Astrocyte (in vitro differentiated cells and primary cell): ENCODE measurements at regions not wholly inside any gene's neighbourhood (a gene's known extent, or its start where the extent isn't known, plus 50 kb on each side); places are given as distances from the start of the nearest gene placed in this dataset.

Source experiments
- DNase-seq: peaks from one replicate; pipeline ENCODE4 v3.0.0-alpha.2; 2010; ENCODE audit warnings: low read depth
- FAIRE-seq: peaks from 2 replicates; lab custom pipeline; 2011; peaks lifted over from hg19 to GRCh38; lab: Jason Lieb, UNC
- H2AFZ ChIP-seq: 2 replicates; pipeline ENCODE4 v1.6.0; 2012; ENCODE audit warnings: low read depth, low read length, inconsistent platforms
- H3K27ac ChIP-seq: 2 replicates; pipeline ENCODE4 v1.5.1; 2011; ENCODE audit warnings: low read depth, low read length, inconsistent platforms
- H3K27me3 ChIP-seq: 2 replicates; pipeline ENCODE4 v1.6.0; 2011; ENCODE audit warnings: low read length, inconsistent platforms; ENCODE audit not compliant: insufficient read depth
- H3K36me3 ChIP-seq: 2 replicates; pipeline ENCODE4 v1.5.1; 2011; ENCODE audit warnings: low read length, inconsistent platforms; ENCODE audit not compliant: insufficient read depth
- H3K4me1 ChIP-seq: 2 replicates; pipeline ENCODE4 v1.5.1; 2011; ENCODE audit warnings: low read length, inconsistent platforms; ENCODE audit not compliant: insufficient read depth
- H3K4me2 ChIP-seq: 2 replicates; pipeline ENCODE4 v1.6.0; 2012; ENCODE audit warnings: low read length, inconsistent platforms
- H3K4me3 ChIP-seq: 2 replicates; pipeline ENCODE4 v1.5.1; 2011; ENCODE audit warnings: low read depth, mild to moderate bottlenecking, low read length, inconsistent platforms; ENCODE audit not compliant: insufficient read depth
- H3K79me2 ChIP-seq: 2 replicates; pipeline ENCODE4 v1.6.0; 2012; ENCODE audit warnings: mild to moderate bottlenecking, low read length, inconsistent platforms; ENCODE audit not compliant: insufficient read depth
- H3K9ac ChIP-seq: 2 replicates; pipeline ENCODE4 v1.6.0; 2012; ENCODE audit warnings: mild to moderate bottlenecking, low read length, inconsistent platforms
- H3K9me3 ChIP-seq: 2 replicates; pipeline ENCODE4 v1.5.1; 2012; ENCODE audit warnings: low read depth, mild to moderate bottlenecking, low read length, inconsistent platforms; ENCODE audit not compliant: insufficient read depth
- H4K20me1 ChIP-seq: 2 replicates; pipeline ENCODE4 v1.6.0; 2012; ENCODE audit warnings: low read length, inconsistent platforms; ENCODE audit not compliant: insufficient read depth
- H3K27ac Mint-ChIP-seq: one replicate; pipeline ENCODE4 v1.8.0; 2021; ENCODE audit warnings: mild to moderate bottlenecking, mixed read lengths; ENCODE audit not compliant: unreplicated experiment
- H3K27me3 Mint-ChIP-seq: one replicate; pipeline ENCODE4 v1.8.0; 2021; ENCODE audit warnings: low read depth, mixed read lengths; ENCODE audit not compliant: unreplicated experiment
- H3K36me3 Mint-ChIP-seq: one replicate; pipeline ENCODE4 v1.8.0; 2021; ENCODE audit warnings: low read depth, mixed read lengths; ENCODE audit not compliant: unreplicated experiment
- H3K4me1 Mint-ChIP-seq: one replicate; pipeline ENCODE4 v1.8.0; 2021; ENCODE audit warnings: low read depth, mixed read lengths; ENCODE audit not compliant: unreplicated experiment
- H3K4me3 Mint-ChIP-seq: one replicate; pipeline ENCODE4 v1.8.0; 2021; ENCODE audit warnings: mild to moderate bottlenecking, moderate library complexity, mixed read lengths; ENCODE audit not compliant: unreplicated experiment
- H3K9me3 Mint-ChIP-seq: one replicate; pipeline ENCODE4 v1.8.0; 2021; ENCODE audit warnings: mild to moderate bottlenecking, mixed read lengths; ENCODE audit not compliant: unreplicated experiment
- CTCF ChIP-seq: IDR thresholded peaks from 2 replicates; pipeline ENCODE4 v1.5.1; 2011; ENCODE audit warnings: low read depth, mild to moderate bottlenecking, inconsistent platforms, low read length, moderate library complexity; ENCODE audit not compliant: insufficient read depth
- EZH2 ChIP-seq: IDR thresholded peaks from 2 replicates; pipeline ENCODE4 v1.6.1; 2012; ENCODE audit warnings: mild to moderate bottlenecking, low read length, inconsistent platforms; ENCODE audit not compliant: insufficient read depth

DNA sequence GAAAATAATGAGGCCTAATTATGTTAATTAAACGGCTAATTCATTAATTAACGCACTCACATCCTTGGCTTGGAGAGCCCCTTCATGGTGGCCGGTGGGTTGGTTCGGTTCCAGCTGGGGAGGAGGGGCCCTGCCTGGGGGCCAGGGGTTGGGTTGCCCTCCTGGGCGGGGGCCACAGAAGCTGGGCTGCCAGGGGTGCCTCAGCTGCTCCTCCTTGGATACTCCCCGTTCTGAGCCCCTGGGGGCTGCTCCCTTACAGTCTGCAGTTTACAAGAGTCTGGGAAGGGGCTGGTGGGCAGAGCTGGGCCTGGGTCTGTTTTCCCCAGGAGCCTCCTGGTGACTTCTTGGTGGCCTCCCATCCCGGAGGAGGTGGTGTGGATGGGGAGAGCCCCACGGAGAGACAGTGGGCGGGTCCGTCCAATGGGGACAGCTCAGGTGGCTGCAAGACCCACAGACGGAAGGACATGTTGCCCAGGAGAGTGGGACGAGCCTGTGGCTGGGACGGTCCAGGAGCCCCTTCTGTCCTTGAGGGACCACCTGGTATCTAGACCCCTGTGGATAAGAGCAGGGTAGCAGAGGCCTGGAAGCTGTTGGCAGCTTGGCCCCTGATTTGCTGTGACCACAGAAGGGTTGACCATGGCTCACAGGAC is 277.5 kb downstream of the PBX3 start:
- DNase-seq: no peak
- Histone ChIP-seq H3K27ac (no peak overlapping the region), H3K36me3 (no peaks in the 10 kb centered on the region), H3K79me2 (no peaks in the 10 kb centered on the region), H2AFZ (no peak overlapping the region), H3K9ac (no peak overlapping the region), H4K20me1 (no peaks in the 10 kb centered on the region), H3K4me3 (no peak overlapping the region), H3K9me3 (no peaks in the 10 kb centered on the region), H3K4me1 (no peaks in the 10 kb centered on the region), H3K4me2 (no peak overlapping the region), H3K27me3 (peaks cover 3% of the 10 kb centered on the region)
- H3K27ac Mint-ChIP-seq: no peak overlapping the region
- no peak for FAIRE-seq
- peaks cover 47% of the 10 kb centered on the region for H3K27me3 Mint-ChIP-seq
- no peak for TF ChIP-seq EZH2
- TF ChIP-seq CTCF: no peak
- H3K9me3 Mint-ChIP-seq: peaks cover 3% of the 10 kb centered on the region
- H3K4me1 Mint-ChIP-seq: no peaks in the 10 kb centered on the region
- peaks cover 2% of the 10 kb centered on the region for H3K36me3 Mint-ChIP-seq
- H3K4me3 Mint-ChIP-seq: no peak overlapping the region

- Histone ChIP-seq H3K9ac (no peak overlapping the region), H3K4me3 (no peak overlapping the region), H3K79me2 (no peaks in the 10 kb centered on the region), H2AFZ (no peak overlapping the region), H3K36me3 (no peaks in the 10 kb centered on the region), H3K9me3 (no peaks in the 10 kb centered on the region), H3K27me3 (no peaks in the 10 kb centered on the region), H3K27ac (no peak overlapping the region), H3K4me1 (no peaks in the 10 kb centered on the region), H3K4me2 (no peak overlapping the region), H4K20me1 (no peaks in the 10 kb centered on the region)
- H3K36me3 Mint-ChIP-seq: peaks cover 2% of the 10 kb centered on the region
- no peaks in the 10 kb centered on the region for H3K4me1 Mint-ChIP-seq
- FAIRE-seq: no peak
- H3K27me3 Mint-ChIP-seq: peaks cover 51% of the 10 kb centered on the region
- no peak for DNase-seq
- no peak overlapping the region for H3K4me3 Mint-ChIP-seq
- no peak overlapping the region for H3K27ac Mint-ChIP-seq
- TF ChIP-seq CTCF: no peak
- TF ChIP-seq EZH2: no peak
- peaks cover 3% of the 10 kb centered on the region for H3K9me3 Mint-ChIP-seq
These were observed 278.8 kb downstream of the PBX3 start for GRCh38 chr9:126025991-126026390.

DNA sequence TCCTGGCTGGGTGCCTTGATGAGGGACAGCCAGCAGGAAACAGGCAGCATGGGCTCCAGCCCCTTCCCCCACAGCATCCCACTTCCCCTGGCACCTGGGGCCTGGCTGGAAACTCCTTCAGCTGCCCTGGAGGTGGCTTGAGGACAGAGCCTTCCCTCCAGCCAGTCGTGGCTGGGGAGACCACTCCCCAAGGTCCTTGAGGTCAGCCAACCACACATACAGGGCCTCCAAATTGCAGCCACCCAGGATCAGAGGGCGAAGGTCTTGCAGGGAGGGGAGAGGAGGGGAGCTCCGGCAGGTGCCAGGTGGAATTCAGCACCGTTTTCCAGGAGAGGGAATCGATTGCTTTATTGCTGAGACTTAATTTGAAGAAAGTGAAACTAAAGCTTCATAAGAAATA is 280.4 kb downstream of the PBX3 start:
- Histone ChIP-seq H3K79me2 (no peaks in the 10 kb centered on the region), H2AFZ (no peak overlapping the region)
- FAIRE-seq: no peak

More for the DNA sequence above, 280.4 kb downstream of the PBX3 start:
- Mint-ChIP-seq H3K27ac (no peak overlapping the region), H3K4me1 (no peaks in the 10 kb centered on the region), H3K27me3 (peaks cover 38% of the 10 kb centered on the region), H3K36me3 (no peaks in the 10 kb centered on the region), H3K4me3 (no peak overlapping the region), H3K9me3 (no peaks in the 10 kb centered on the region)
- DNase-seq: no peak
- H3K9ac ChIP-seq: no peak overlapping the region
- H3K9me3 ChIP-seq: no peaks in the 10 kb centered on the region
- H3K4me2 ChIP-seq: no peak overlapping the region
- H3K27me3 ChIP-seq: no peaks in the 10 kb centered on the region
- TF ChIP-seq EZH2 (no peak), CTCF (no peak)
- H3K36me3 ChIP-seq: no peaks in the 10 kb centered on the region
- H4K20me1 ChIP-seq: no peaks in the 10 kb centered on the region
- no peak overlapping the region for H3K4me3 ChIP-seq
- no peaks in the 10 kb centered on the region for H3K4me1 ChIP-seq
- H3K27ac ChIP-seq: no peak overlapping the region
